CD4-positive, alpha-beta T cell treated with Interleukin-4 for 1 hour (primary cell): ENCODE measurements at regions not wholly inside any gene's neighbourhood (a gene's known extent, or its start where the extent isn't known, plus 50 kb on each side); places are given as distances from the start of the nearest gene placed in this dataset.

Source experiments
- DNase-seq, 2 donors: peaks; one replicate each; pipeline ENCODE4 v3.0.0-alpha.2; 2020 to 2022

DNA sequence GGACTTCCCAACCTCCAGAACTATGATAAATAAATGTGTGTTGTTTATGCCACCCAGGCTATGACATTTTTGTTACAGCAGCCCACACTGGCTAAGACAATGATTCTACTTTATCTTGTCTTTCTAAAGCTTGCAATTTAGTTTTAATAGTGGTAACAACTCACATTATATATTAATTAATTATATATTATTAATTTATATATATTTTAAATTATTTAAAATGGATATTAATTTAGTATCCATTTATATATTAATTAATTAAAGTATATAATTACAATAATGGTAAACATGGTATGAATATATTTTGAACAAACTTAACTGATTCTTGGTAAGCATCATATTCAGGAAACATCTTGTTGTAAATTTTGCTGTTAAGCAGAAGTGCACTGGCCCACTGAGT lies 863.9 kb downstream of the MCTP2 start:
- no peak for DNase-seq

DNA sequence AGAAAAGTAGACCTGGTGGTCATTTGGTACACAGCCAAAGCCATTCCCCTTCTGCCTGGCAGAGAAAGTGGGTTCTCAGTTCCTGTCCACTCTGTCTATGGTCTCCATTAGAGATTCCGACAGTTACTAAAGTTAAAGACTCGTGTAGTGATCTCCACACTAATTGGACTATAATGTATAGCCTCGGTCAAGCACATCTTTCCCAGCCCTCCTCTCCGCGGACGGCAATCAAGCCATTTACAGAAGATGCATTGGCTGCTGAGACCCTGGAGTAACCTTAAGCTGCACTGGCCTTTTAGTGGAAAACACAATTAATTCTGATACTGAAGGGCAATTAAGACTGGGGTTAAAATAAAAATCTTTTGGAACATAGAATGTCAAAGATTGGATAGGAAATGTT lies 865.3 kb downstream of the MCTP2 start:
- no peak for DNase-seq

DNA sequence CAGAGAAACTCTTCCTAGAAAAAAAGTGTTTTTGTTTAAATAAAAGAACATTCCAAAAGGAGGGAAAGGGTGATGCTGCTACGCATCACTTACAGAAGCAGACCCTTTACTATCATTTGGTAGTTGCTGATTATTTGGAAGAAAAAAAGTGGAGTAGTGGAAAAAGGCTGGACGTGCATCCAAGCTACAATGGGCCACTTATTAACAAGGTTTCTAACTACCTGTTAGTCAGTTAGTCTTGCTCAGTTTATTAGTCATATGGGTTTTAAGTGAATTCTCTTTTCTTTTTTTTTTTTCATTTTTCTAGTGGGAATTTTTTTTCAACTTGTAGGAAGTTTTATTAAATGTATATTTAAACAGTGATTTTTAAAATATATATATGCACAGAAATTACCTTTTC lies 866.0 kb downstream of the MCTP2 start:
- DNase-seq: no peak

DNA sequence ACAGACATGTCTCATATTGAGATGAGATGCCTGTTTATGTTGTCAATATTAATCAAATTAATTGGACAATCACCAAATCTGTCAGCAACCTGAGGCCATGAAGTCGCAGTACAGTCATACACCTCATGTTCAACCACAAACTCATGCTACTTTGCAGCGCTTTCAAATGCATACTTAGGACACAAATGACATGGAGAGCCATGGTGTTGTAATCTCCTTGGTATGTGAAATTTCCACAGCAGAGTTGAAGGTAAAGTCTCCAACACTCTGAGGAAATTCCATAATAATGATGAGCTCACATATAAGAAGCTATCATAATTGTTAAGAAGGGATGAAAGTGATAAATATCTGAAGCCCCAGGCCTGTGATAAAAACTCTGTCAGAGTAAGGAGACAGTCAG lies 873.9 kb downstream of the MCTP2 start:
- DNase-seq: no peak

DNA sequence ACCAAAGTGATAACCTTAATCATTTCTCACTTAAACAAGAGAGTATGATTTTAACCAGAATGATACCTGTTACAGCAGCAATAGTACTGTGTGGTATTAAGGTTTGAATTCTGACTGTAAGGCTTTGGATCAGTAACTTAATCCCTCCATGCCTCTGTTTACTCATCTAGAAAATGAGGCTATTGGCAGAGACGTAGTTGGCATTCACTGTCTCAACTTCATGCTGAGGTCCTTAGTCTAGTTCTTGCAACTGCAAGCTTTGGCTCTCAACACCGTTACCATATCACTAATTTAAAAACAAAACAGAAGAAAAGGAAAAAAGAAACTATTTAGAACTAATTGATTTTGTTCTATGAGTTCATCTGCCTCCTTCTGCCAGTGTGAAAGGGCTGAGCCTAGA lies 875.4 kb downstream of the MCTP2 start:
- DNase-seq: no peak

DNA sequence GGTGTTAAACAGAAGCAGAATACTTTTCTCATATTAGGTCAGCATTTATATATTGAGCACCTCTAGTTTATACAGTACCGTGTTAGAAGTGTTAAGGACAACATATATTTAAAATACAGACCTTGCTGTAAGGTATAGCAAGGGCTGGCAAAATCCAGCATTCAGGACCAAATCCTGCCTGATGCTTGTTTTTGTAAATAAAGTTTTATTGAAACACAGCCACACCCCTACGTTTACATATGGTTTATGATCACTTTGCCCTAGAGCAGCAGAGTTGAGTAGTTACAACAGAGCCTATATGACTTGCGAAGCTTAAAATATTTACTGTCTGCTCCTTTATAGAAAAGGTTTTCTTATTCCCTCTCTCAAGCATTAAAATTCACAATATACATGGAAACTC lies 877.3 kb downstream of the MCTP2 start:
- DNase-seq: no peak

DNA sequence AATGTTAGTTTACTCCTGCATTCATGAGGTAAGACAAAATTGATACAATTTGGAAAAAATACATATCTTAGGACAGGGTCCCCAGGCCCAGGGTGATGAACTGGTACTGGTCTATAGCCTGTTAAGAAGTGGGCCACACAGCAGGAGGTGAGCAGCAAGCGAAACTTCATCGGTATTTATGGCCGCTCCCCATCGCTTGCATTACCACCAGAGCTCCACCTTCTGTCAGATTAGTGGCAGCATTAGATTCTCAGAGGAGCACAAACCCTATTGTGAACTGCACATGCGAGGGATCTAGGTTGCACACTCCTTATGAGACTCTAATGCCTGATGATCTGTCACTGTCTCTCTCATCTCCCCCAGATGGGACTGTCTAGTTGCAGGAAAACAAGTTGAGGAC lies 880.6 kb downstream of the MCTP2 start:
- no peak for DNase-seq

DNA sequence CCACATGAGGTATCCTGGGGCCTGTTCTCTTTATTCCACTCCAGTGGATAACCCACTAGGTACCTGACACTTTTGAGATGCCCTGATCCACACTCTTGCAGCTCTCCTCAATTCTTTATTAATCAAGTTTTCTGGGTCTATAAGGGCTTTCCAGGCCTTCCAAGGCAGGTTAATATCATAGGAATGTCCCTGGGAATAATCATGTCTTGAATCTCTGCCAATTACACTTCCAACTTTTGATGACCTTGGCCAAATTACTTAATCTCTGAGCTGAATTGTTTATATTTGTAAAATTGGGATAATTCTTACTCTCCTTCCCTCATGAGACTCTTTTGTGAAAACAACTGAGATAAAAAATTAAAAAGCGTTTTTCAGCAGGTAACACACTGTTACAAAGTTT lies 881.7 kb downstream of the MCTP2 start:
- no peak for DNase-seq

DNA sequence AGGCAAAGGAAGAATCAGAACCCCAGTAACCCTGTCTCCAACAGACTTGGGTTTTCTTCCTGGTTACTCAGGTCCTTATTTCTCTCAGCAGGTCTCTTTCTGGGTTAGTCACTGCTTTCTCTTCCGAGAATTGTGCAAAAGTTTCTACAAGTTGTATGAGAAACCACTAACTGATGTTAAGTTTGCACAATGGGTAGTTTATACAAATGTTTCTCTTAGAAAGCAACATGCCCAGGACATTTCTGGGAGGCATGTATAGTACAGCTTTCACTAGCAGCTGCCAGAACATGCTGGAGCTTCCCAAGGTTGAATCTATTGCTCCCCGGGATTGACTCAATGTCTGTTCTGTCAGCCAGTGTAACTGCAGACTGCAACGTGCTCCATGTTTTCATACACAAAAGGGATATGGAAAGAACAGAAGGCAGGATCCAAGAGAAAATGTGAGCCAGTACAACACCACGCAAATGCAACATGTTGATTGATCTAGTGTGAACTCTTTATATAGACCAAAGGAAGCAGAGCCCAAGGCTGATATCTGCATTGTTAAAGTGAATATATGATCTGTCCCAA lies 887.8 kb downstream of the MCTP2 start:
- DNase-seq: no peak

DNA sequence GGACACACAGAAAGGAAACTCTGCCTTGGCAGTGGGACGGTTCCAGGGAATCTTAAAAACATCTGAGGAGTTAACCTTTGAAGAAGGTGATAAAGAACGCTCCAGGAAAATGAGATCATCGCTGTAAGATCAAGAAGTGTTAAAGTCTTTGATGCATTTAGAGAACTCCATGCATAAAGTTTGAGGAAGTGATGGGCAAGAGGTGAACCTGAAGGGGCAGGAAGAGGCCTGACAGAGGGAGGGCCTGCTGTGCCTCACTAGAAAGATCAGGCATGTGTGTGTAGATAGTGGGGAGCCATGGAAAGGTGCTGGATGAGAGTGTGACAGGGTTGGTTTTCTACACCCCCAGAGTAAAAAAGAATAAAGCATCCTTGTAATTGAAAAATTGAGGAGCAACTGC lies 889.2 kb downstream of the MCTP2 start:
- no peak for DNase-seq

DNA sequence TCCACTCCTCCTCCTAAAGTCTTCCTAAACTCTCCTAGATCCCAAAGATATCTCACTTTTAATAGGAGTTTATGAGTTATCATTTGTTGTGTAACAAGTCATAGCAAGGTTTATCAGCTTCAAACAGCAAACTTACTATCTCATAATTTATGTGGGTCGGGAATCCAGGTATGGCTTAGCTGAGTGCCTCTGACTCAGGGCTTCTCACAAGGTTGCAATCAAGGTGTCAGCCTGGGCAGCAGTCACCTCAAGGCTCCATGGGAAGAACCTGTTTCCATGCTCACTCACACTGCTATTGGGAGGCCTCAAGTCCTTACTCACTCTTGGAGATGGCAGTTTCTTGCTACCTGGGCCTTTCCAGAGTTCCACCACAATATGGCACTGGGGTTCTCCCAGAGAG lies 889.8 kb downstream of the MCTP2 start:
- DNase-seq: no peak

DNA sequence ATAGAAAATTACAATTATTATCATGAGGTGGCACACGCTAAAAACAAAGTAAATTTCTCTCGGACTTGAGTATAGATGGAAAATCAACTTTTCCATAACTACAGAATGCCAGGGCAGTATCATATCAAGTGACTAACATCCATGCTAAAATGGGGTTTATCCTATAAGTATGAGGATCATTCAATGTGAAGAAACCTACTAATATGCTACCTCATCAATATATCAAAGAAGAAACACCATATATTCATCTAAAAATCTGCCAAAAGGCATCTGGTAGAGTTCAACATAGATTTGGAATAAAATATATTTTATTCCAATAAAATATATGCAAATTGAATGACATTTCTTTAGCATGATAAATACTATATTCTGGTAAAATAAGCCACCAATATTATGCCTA lies 894.4 kb downstream of the MCTP2 start:
- DNase-seq: no peak

DNA sequence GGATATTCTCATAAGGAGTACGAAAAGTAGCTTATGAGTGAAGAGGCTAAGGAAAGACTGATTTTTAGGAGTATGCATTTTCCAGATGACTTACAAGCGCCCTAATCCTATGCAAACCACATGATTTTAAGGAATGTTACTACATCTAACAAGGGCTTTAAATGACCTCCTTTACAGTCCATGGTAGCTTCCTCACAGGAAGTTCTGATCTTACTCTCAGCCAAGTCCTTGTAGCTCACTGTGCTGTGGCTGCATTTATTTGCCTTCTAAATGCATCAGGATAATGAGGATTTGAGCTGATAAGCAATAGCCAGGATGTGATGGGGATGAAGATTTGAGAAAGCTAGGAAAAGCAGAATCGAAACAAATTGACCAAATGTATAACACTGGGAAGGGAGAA lies 896.0 kb downstream of the MCTP2 start:
- DNase-seq: no peak

DNA sequence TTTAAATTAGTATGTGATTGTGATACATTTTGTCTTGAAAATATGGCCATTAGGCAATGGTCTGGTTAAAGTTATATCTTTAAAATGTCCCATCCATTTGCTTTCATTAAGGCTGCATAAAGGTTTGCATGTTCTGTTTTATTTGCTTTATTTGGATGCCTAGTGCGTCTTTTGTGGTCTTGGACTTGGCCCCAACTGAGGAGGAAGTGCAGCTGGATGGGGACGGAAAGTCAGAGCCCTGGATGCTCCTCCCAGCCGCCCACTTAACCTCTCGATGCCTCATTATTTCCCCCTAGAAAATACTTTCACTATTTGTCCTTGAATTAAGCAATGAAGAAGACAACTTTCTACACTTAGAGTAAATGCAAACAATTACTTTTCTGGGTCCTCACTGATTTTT lies 898.2 kb downstream of the MCTP2 start:
- no peak for DNase-seq

DNA sequence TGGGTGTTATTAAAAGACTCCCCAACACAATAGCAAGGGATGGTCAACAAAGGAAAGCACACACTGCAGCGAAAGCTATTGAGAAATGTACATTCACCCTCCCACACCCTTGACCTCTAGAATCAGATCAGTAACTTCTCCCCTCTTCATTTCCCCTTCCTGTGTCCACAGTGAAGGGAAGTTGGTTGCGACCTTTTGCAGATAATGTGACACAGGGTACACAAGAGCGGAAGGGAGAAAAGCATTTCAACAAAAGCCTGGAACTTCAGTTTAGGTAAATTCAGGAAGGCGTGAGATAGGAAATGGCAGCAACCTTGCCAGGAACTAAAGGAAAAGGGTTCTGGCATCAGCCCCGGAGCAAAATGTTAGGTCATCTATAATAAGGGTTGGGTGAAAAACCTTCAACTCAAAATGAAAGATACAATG lies 899.8 kb downstream of the MCTP2 start:
- no peak for DNase-seq

DNA sequence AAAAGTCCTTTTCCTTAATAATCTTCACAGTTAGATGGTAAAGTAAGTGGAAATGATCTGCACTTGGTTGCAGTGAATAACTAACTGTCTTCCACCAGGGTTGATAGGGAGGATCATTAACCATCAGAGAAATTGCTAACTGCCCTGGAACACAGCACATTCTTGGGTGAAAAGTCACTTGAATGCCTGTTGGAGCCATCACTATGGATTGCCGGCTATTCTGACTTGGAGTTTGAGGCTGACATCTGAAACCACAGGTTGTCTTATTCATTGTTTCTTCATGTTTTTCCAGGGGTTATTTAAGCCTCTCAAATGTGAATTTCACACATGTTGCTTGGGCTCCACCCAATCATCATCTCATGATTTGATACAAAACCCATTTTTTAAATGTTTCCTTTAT lies 901.4 kb downstream of the MCTP2 start:
- no peak for DNase-seq

DNA sequence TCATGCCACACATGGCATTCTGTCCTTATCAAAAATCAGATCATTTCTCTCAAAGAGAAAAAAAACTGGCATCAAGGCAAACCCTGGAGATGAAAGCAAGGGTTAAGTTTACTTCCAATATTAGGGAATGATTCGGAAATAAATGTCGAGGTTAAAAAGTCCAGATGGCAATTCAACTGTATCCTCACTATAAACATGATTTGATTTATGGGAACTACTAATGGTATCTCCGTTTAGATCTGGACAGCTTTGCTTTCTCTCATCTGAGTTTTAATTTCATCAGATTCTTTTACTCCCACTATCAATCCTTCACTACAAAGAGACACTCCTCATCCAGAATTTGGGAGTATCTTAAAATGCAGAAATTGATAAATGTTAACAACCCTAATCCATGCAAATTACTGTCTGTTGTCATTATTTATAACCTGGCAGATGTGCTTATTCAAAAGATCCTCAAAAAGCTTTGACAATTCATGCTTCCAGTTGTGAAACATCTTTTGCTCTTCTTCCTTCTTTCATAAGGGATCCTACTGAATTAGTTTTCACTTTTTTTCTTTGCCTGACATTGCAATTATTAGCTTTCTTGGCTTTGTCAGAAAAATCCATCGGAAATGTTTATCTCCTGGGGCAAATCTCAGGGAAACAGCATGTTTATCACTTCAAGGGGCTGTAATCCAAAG lies 903.2 kb downstream of the MCTP2 start:
- DNase-seq: no peak

DNA sequence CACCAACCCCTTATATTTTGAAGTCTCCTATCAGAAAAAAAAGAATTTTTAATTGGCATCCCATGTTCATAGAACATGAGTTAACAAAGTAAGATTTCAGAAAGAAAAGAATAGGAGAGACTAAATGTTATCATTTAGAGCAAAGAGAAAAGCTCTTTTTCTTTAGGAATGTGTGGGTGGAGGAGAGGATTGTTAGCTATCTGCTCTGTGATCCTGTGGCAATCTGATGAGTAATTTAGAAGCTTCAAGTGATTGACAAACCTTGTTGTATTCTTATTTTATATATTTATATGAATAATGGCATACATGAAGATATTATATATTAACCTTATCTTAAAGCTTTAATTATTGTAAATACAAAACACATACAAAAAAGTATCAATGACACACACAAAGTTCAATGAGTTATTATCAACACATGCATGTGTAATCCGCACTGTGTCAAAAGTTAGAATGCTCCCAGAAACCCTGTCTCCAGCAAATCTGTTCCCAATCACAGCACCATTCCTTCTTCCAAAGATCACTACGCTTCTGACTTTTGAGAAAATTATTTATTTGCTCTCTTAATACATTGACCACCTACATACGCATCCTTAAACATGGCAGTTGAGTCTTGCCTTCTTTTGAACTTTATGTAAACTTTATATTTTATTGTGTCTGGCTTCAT lies 907.4 kb downstream of the MCTP2 start:
- DNase-seq: no peak

DNA sequence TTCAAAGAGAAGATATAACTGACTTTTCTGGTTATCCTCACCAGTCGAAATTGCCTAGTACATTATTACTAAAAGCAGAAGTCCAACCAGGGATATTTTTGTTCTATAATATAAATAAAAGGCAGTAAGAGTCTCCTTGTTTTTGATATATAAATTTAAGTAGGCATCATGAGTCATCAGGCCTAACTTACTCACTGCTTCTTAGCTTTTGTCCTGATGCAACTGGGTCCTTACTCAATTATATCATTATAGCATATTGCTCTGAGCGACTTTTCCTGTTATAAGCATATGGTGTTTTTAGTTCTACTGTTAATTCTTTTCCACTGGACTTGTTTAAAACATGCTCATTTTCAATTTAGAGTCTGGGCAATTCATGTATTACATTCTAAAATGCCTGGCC lies 910.1 kb downstream of the MCTP2 start:
- no peak for DNase-seq

DNA sequence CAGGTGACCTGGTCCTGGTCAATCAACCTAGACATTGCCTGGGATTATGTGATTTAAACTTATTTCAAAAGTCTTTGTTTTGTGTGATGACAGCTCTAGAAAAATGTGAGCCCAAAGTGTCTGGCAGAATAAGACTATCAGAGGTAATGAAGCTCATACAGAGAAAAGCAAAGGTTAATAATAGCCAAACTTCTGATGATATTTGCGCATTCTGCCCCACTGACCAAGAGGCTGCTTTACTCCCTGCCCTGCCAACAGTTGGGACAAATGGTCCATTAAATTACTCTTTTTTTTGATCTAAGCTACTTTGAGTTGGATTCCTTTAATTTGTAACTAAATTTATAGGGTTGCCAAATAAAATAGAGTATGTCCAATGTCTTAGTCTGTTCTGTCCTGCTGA lies 911.2 kb downstream of the MCTP2 start:
- DNase-seq: no peak

DNA sequence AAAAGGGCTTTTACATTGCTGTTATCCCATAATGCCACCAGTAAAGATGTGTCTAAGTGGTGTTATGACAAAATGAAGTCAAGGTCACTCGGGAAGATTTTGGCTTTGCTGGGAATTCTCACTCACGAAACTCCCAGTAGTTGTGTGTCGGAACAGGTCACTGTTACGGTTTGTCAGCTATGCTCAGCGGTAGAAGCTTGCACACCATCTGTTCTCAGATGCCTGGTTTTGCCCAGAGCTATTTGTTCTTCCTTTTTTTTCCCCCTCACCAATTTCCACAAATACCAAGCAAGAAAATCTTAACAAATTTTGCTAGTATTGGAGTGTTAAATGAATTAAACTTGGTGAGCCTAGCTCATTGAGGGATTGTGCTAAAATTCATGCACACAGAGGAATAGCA lies 915.1 kb downstream of the MCTP2 start:
- DNase-seq: no peak

DNA sequence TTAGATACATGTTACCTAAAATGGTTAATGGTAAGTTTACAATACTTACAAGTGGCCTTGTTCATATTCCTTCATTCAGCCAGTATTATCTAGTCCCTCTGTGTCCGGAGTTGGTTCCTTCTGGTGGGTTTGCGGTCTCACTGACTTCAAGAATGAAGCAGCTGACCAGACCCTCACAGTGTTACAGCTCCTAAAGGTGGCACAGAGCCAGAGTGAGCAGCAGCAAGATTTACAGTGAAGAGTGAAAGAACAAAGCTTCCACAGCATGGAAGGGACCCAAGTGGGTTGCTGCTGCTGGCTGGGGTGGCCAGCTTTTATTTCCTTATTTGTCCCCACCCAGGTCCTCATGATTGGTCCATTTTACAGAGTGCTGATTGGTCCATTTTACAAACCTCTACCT lies 916.8 kb downstream of the MCTP2 start:
- no peak for DNase-seq

DNA sequence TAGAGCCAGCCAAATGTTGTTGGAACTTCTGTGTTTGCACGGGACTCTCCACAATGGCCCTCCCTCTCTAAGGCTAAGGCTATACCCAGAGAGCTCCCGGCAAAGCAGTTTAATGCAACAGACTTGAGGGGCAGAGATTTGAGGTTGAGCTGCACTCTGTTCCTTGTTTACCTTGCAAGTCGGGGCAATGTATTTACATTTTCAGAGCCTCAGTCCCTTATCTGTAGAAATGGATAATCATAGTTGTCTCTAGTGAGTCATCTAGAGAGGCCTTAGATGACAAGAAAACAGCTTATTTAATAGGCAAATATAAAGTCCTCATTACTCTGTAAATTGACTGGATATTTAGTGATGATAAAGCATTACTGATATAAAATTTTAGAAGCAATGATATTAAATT lies 917.7 kb downstream of the MCTP2 start:
- no peak for DNase-seq

DNA sequence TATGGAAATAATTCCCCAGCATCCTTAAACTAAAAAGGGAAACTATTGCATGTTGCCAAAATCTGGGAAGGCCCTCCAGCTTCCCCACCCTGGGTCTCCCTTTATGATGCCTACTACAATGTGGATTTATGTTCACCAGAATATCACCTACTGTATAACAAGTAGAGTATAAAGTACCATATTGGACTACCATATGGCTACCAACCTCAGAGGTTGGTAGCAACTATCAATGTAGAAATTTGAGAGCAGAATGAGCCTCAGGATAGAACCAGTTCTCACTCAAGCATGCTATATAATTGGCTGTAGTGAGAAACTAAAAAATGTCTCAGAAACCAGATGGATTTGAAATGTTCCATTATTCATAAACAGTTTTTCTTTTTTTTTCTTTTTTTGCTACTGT lies 918.4 kb downstream of the MCTP2 start:
- no peak for DNase-seq

DNA sequence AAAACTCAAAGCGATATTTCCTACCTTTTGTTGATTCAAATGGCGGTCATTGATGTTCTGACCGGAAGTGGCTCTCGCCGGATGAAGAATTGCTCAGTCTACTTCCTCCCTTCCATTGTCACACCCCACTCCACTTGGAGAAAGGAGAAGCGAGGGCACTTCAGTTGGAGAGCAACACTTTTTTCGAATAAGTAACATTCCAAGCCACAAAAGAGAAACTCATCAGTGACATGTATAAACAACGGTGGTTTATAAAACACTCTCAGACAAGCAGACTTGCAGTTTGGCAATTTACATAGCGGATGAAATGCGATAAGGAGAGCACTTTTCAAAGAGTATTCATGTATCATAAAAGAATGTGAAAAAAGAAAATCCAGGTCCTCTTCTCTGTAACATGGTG lies 919.1 kb downstream of the MCTP2 start:
- no peak for DNase-seq
